K562 (cell line): ENCODE measurements at regions not wholly inside any gene's neighbourhood (a gene's known extent, or its start where the extent isn't known, plus 50 kb on each side); places are given as distances from the start of the nearest gene placed in this dataset.

Experiments used
- ATAC-seq: fragments of 200-7000 bp; cut with Tn5 transposase; 3 replicates; pipeline ENCODE4 v1.9.1; 2020; ENCODE audit warnings: moderate library complexity
- BruUV-seq: library from RNA; stranded (reverse); fragments of 400-500 nt; replicated peaks from 2 replicates; lab custom pipeline; 2021; lab: Mats Ljungman, UMichigan
- CTCF ChIA-PET: fragments of 300-600 bp; formaldehyde crosslinking; extraction: SDS; loops from one replicate; lab custom pipeline; 2021; ENCODE audit warnings: low intra/inter-chr PET ratio; lab: Yijun Ruan, JAX
- POLR2A ChIA-PET: fragments of 300-600, 350-650 bp; sonication (Branson Sonifier 250); formaldehyde crosslinking; extraction: SDS; loops from one replicate; lab custom pipeline; 2021; ENCODE audit warnings: antibody characterized with exemption, inconsistent platforms; lab: Yijun Ruan, JAX
- DNase-seq, 4 experiments: peaks; one replicate each; pipeline versions ENCODE4 v3.0.0 to v3.0.0-alpha.2; 2011 to 2018; ENCODE audit warnings: low spot score in 3 of 4, mixed read lengths in 3 of 4; ENCODE audit errors: extremely low read depth in 1 of 4
- FAIRE-seq: peaks from 2 replicates; lab custom pipeline; 2011; peaks lifted over from hg19 to GRCh38; lab: Jason Lieb, UNC
- H2AFZ ChIP-seq: 2 replicates; pipeline ENCODE4 v1.6.0; 2011; ENCODE audit warnings: low read depth, low read length, control low read depth, inconsistent platforms
- H3K27ac ChIP-seq: fragments of 200-600 bp; 3 replicates; pipeline ENCODE4 v1.8.0; 2011; ENCODE audit warnings: low read depth, mild to moderate bottlenecking, control low read depth, inconsistent platforms, low read length, moderate library complexity, mixed read lengths; ENCODE audit errors: extremely low read depth
- H3K27me3 ChIP-seq, 2 experiments: fragments of 300-600 bp in 1 of 2; 2 replicates in 1 of 2; 3 replicates in 1 of 2; pipeline versions ENCODE4 v1.6.0 to v1.8.0; 2011; ENCODE audit warnings: inconsistent platforms in 2 of 2, low read length in 2 of 2, mild to moderate bottlenecking in 1 of 2, mixed read lengths in 1 of 2, moderate library complexity in 1 of 2; ENCODE audit not compliant: control insufficient read depth in 2 of 2, insufficient read depth in 2 of 2
- H3K36me3 ChIP-seq: fragments of 300-600 bp; 3 replicates; pipeline ENCODE4 v1.8.0; 2011; ENCODE audit warnings: mild to moderate bottlenecking, low read length, inconsistent platforms; ENCODE audit not compliant: control insufficient read depth, insufficient read depth
- H3K4me1 ChIP-seq, 2 experiments: fragments of 200-600 bp in 1 of 2; replicated peaks in 1 of 2; 2 replicates in 1 of 2; 3 replicates in 1 of 2; pipeline versions ENCODE4 v1.5.1 to v1.8.0; 2011; ENCODE audit warnings: inconsistent platforms in 2 of 2, low read length in 2 of 2, mild to moderate bottlenecking in 1 of 2, mixed read lengths in 1 of 2, moderate library complexity in 1 of 2; ENCODE audit not compliant: control insufficient read depth in 2 of 2, insufficient read depth in 2 of 2
- H3K4me2 ChIP-seq: 2 replicates; pipeline ENCODE4 v1.6.1; 2011; ENCODE audit warnings: low read length, control low read depth, inconsistent platforms, mixed read lengths; ENCODE audit not compliant: insufficient read depth
- H3K4me3 ChIP-seq: fragments of 200-600 bp; sonication (generic), shearing (Covaris generic); 2 replicates; pipeline ENCODE4 v1.5.1; 2016; ENCODE audit warnings: control low read depth, inconsistent platforms
- H3K79me2 ChIP-seq: fragments of 200-600 bp; 3 replicates; pipeline ENCODE4 v1.8.0; 2011; ENCODE audit warnings: low read length, inconsistent platforms; ENCODE audit not compliant: control insufficient read depth, insufficient read depth
- H3K9ac ChIP-seq, 2 experiments: 2 replicates each; pipeline versions ENCODE4 v1.6.0 to v1.6.1; 2011; ENCODE audit warnings: low read depth in 2 of 2, low read length in 2 of 2, control low read depth in 1 of 2, inconsistent platforms in 1 of 2, mild to moderate bottlenecking in 1 of 2, mixed read lengths in 1 of 2; ENCODE audit not compliant: insufficient read depth in 1 of 2
- H3K9me1 ChIP-seq: one replicate; pipeline ENCODE4 v1.6.0; 2011; ENCODE audit warnings: inconsistent platforms, mild to moderate bottlenecking, low read length, moderate library complexity; ENCODE audit not compliant: control insufficient read depth, insufficient read depth
- H3K9me3 ChIP-seq: replicated peaks from 2 replicates; pipeline ENCODE4 v1.5.1; 2011; ENCODE audit warnings: low read depth, low read length, inconsistent platforms; ENCODE audit not compliant: control insufficient read depth, insufficient read depth
- H4K20me1 ChIP-seq: replicated peaks from 2 replicates; pipeline ENCODE4 v1.6.1; 2011; ENCODE audit warnings: low read length, inconsistent platforms, mixed read lengths; ENCODE audit not compliant: control insufficient read depth, insufficient read depth
- FUS ChIP-seq: fragments of 200-400 bp; formaldehyde crosslinking; optimal IDR thresholded peaks from 2 replicates; pipeline ENCODE3; 2017; ENCODE audit warnings: low read depth, low read length
- IFI16 ChIP-seq: fragments of 250-450 bp; sonication (Bioruptor Pico); IDR thresholded peaks from 2 replicates; pipeline ENCODE4 v2.1.2; 2022; ENCODE audit warnings: mild to moderate bottlenecking, inconsistent platforms
- KDM1A ChIP-seq, 2 experiments: fragments of 450-650 bp; IDR thresholded peaks; 2 replicates each; pipeline ENCODE4 v1.6.1; 2016; ENCODE audit warnings: mild to moderate bottlenecking in 2 of 2
- KLF16 ChIP-seq: IDR thresholded peaks from 2 replicates; pipeline ENCODE4 v1.6.1; 2016; ENCODE audit warnings: antibody characterized with exemption
- RBM14 ChIP-seq: fragments of 200-400 bp; formaldehyde crosslinking; IDR thresholded peaks from 2 replicates; pipeline ENCODE4 v1.6.1; 2018; ENCODE audit warnings: low read depth, mild to moderate bottlenecking, low read length, moderate library complexity, borderline replicate concordance; ENCODE audit not compliant: insufficient read depth
- RBM39 ChIP-seq: fragments of 200-400 bp; formaldehyde crosslinking; optimal IDR thresholded peaks from 2 replicates; pipeline ENCODE3; 2018; ENCODE audit warnings: low read depth, low read length
- ZNF282 ChIP-seq: sonication (generic); formaldehyde crosslinking; IDR thresholded peaks from 2 replicates; pipeline ENCODE4 v1.8.1; 2023; ENCODE audit warnings: missing genetic modification reagents
- WGBS: fragments of 100-300 bp; shearing (Covaris generic); methylation state at CpG from one replicate; pipeline ENCODE4 v1.1.6; 2016; ENCODE audit warnings: low coverage, mixed read lengths; ENCODE audit not compliant: insufficient coverage; ENCODE audit errors: missing lambda C conversion rate; 5-methylcytosine and 5-hydroxymethylcytosine counted together
- in situ Hi-C: fragments of 300-500 bp; cut with MboI; formaldehyde crosslinking; loops from 4 replicates; pipeline ENCODE4 v1.15.0; 2018; ENCODE audit warnings: inconsistent platforms, mixed read lengths
- intact Hi-C: fragments of 100-400 bp; cut with micrococcal nuclease; formaldehyde crosslinking; loops from 2 replicates; pipeline ENCODE4 v1.14.2; 2022

DNA sequence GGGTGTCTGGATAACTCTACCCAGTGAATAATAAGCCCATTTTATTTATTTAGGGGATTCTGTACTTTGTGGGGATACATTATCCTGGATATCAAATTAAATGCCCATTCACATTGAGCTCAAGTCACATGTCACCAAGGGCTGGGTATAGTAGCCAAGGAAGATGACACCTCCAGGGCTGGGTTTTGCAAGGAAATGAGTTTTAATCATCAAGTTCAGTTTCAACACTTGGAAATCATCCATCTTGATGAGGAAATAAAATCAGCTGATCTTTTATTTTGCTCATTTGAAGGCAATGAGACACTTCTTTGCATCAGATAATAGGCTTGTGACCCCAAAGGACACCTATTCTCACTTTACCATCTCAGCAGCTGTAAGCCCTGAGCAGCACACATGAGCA is 80.0 kb upstream of the TNR start:
- Histone ChIP-seq H3K27ac (no peak overlapping the region), H4K20me1 (no peaks in the 10 kb centered on the region), H3K4me3 (no peak overlapping the region), H2AFZ (no peak overlapping the region), H3K9me1 (no peaks in the 10 kb centered on the region), H3K9ac (no peak overlapping the region), H3K4me1 (no peaks in the 10 kb centered on the region), H3K9me3 (no peaks in the 10 kb centered on the region), H3K36me3 (no peaks in the 10 kb centered on the region), H3K27me3 (no peaks in the 10 kb centered on the region), H3K4me2 (no peak overlapping the region), H3K79me2 (no peaks in the 10 kb centered on the region)
- DNase-seq (no peak), FAIRE-seq (no peak), ATAC-seq (no peak)
- ChIA-PET CTCF (no interaction called here), POLR2A (no interaction called here)
- no TSS peak for BruUV-seq
- intact Hi-C loops, result loop anchor here (5.0 to 10.0 kb wide), 3 partner anchors 249 to 451 kb away; no protein-coding TSS in a partner anchor
- in situ Hi-C loops, result no loop called here
- TF ChIP-seq FUS, result no peak
- no peak for TF ChIP-seq RBM14
- TF ChIP-seq RBM39, result no peak
- TF ChIP-seq IFI16, result no peak

GRCh38 chr1:175822580-175822979 is 79.2 kb upstream of the TNR start:
- POLR2A ChIA-PET, result no interaction called here
- no peak overlapping the region for H3K9ac ChIP-seq
- no peaks in the 10 kb centered on the region for H3K27me3 ChIP-seq
- 0% methylated on average over 2 of the region's 2 CpGs for WGBS
- H3K4me2 ChIP-seq, result no peak overlapping the region
- H3K9me1 ChIP-seq, result no peaks in the 10 kb centered on the region
- in situ Hi-C loops, result no loop called here
- no peak overlapping the region for H3K27ac ChIP-seq
- BruUV-seq, result no TSS peak
- no peaks in the 10 kb centered on the region for H3K9me3 ChIP-seq
- H4K20me1 ChIP-seq, result no peaks in the 10 kb centered on the region
- no peaks in the 10 kb centered on the region for H3K36me3 ChIP-seq
- H2AFZ ChIP-seq, result no peak overlapping the region
- DNase-seq, result no peak
- no peak for FAIRE-seq
- TF ChIP-seq KLF16 (no peak), ZNF282 (no peak), KDM1A (IDR thresholded peaks at IDR 0.05) (no peak)
- TF ChIP-seq, all 486 proteins: peak for 0
- intact Hi-C loops, result loop anchor here (5.0 to 10.0 kb wide), 3 partner anchors 250 to 450 kb away; no protein-coding TSS in a partner anchor
- Histone ChIP-seq H3K4me3 (no peak overlapping the region), H3K4me1 (no peaks in the 10 kb centered on the region), H3K79me2 (no peaks in the 10 kb centered on the region)
- no peak for ATAC-seq
- CTCF ChIA-PET, result no interaction called here
